Left renal pelvis (tissue), 4 donors: ENCODE measurements at regions not wholly inside any gene's neighbourhood (a gene's known extent, or its start where the extent isn't known, plus 50 kb on each side); places are given as distances from the start of the nearest gene placed in this dataset.

ENCODE experiments used
- DNase-seq, 4 donors: peaks; one replicate each; pipeline ENCODE4 v3.0.0-alpha.2; 2013; ENCODE audit warnings: low read depth in 4 of 4, low spot score in 3 of 4

- no peak for DNase-seq
Measured at GRCh38 chr1:56357927-56358690, 221.3 kb downstream of the PLPP3 start.

GRCh38 chr1:56356376-56356990 is 222.9 kb downstream of the PLPP3 start:
- DNase-seq, result no peak

GRCh38 chr1:56355918-56356317 is 223.4 kb downstream of the PLPP3 start:
- DNase-seq, result no peak

- no peak for DNase-seq
Measured at GRCh38 chr1:56355422-56355821, 223.9 kb downstream of the PLPP3 start.

GRCh38 chr1:56345831-56346230 is 233.5 kb downstream of the PLPP3 start:
- DNase-seq, result no peak

- DNase-seq, result no peak
Measured at GRCh38 chr1:56340977-56341376, 238.4 kb downstream of the PLPP3 start.

GRCh38 chr1:56339786-56340465 is 239.4 kb downstream of the PLPP3 start:
- no peak for DNase-seq

GRCh38 chr1:56339093-56339492 is 240.3 kb downstream of the PLPP3 start:
- DNase-seq, result no peak

GRCh38 chr1:56336982-56337381 is 242.4 kb downstream of the PLPP3 start:
- no peak for DNase-seq

GRCh38 chr1:56335394-56335793 is 244.0 kb downstream of the PLPP3 start:
- no peak for DNase-seq

- no peak for DNase-seq
Measured at GRCh38 chr1:56334047-56334446, 245.3 kb downstream of the PLPP3 start.

GRCh38 chr1:56333461-56333860 is 245.9 kb downstream of the PLPP3 start:
- DNase-seq, result no peak

GRCh38 chr1:56331892-56332567 is 247.3 kb downstream of the PLPP3 start:
- DNase-seq, result no peak

- DNase-seq, result no peak
Measured at GRCh38 chr1:56331207-56331891, 248.0 kb downstream of the PLPP3 start.

GRCh38 chr1:56330391-56331026 is 248.9 kb downstream of the PLPP3 start:
- no peak for DNase-seq

GRCh38 chr1:56329970-56330369 is 249.4 kb downstream of the PLPP3 start:
- no peak for DNase-seq

- DNase-seq, result no peak
Measured at GRCh38 chr1:56327195-56327594, 252.2 kb downstream of the PLPP3 start.

GRCh38 chr1:56326056-56326455 is 253.3 kb downstream of the PLPP3 start:
- DNase-seq, result no peak

- no peak for DNase-seq
Measured at GRCh38 chr1:56324504-56324903, 254.9 kb downstream of the PLPP3 start.

- DNase-seq, result no peak
Measured at GRCh38 chr1:56322211-56322610, 257.2 kb downstream of the PLPP3 start.
